B cell (primary cell): ENCODE measurements at regions not wholly inside any gene's neighbourhood (a gene's known extent, or its start where the extent isn't known, plus 50 kb on each side); places are given as distances from the start of the nearest gene placed in this dataset.

Experiments used
- ATAC-seq: fragments of 200-7000 bp; cut with Tn5 transposase; one replicate; pipeline ENCODE4 v1.10.0; 2021; ENCODE audit warnings: low read depth, mild to moderate bottlenecking, moderate number of reproducible peaks, moderate library complexity
- CTCF ChIA-PET: fragments of 350-600 bp; sonication (Branson Sonifier 250); formaldehyde crosslinking; loops from one replicate; lab custom pipeline; 2021; ENCODE audit warnings: antibody characterized with exemption, inconsistent platforms; lab: Charles Lee
- POLR2A ChIA-PET: fragments of 350-600 bp; sonication (Branson Sonifier 250); formaldehyde crosslinking; loops from one replicate; lab custom pipeline; 2021; ENCODE audit warnings: antibody characterized with exemption; lab: Charles Lee
- DNase-seq: peaks from one replicate; pipeline ENCODE4 v3.0.0; 2013
- H2AFZ ChIP-seq: 2 replicates; pipeline ENCODE4 v1.6.1; 2012; ENCODE audit warnings: mild to moderate bottlenecking, low read depth, low read length; ENCODE audit not compliant: insufficient read depth, poor library complexity, severe bottlenecking
- H3K27ac ChIP-seq, 2 donors: 1 replicate in 1 of 2; 2 replicates in 1 of 2; pipeline ENCODE4 v1.5.1; 2012 to 2013; ENCODE audit warnings: low read length in 2 of 2, mild to moderate bottlenecking in 2 of 2, moderate library complexity in 1 of 2
- H3K27me3 ChIP-seq, 4 experiments: fragments of 200-600 bp in 1 of 4; sonication (generic) in 1 of 4; replicated peaks in 1 of 4; 1 replicate in 2 of 4; 2 replicates in 2 of 4; pipeline versions ENCODE4 v1.6.1 to v1.7.0; 2013 to 2016; ENCODE audit warnings: low read length in 3 of 4, mild to moderate bottlenecking in 2 of 4, mixed read lengths in 1 of 4, moderate library complexity in 1 of 4; ENCODE audit not compliant: insufficient read depth in 4 of 4, control insufficient read depth in 3 of 4; ENCODE audit errors: control extremely low read depth in 1 of 4
- H3K36me3 ChIP-seq, 2 experiments: replicated peaks in 1 of 2; 1 replicate in 1 of 2; 2 replicates in 1 of 2; pipeline versions ENCODE4 v1.6.1 to v1.7.1; 2013; ENCODE audit warnings: low read length in 1 of 2; ENCODE audit not compliant: insufficient read depth in 2 of 2, control insufficient read depth in 1 of 2; ENCODE audit errors: control extremely low read depth in 1 of 2, extremely low read depth in 1 of 2
- H3K4me1 ChIP-seq, 2 donors: fragments of 200-600 bp in 1 of 2; sonication (generic) in 1 of 2; 1 replicate in 1 of 2; 2 replicates in 1 of 2; pipeline versions ENCODE4 v1.5.1 to v1.6.1; 2013 to 2017; ENCODE audit warnings: low read length in 2 of 2; ENCODE audit not compliant: control insufficient read depth in 2 of 2, insufficient read depth in 2 of 2
- H3K4me2 ChIP-seq: replicated peaks from 2 replicates; pipeline ENCODE3; 2012; ENCODE audit warnings: mild to moderate bottlenecking, low read depth, low read length; ENCODE audit not compliant: poor library complexity, severe bottlenecking
- H3K4me3 ChIP-seq, 5 experiments: fragments of 200-600 bp in 1 of 5; sonication (generic) in 1 of 5; 1 replicate in 3 of 5; 2 replicates in 2 of 5; pipeline versions ENCODE4 v1.5.1 to v1.7.0; 2011 to 2016; ENCODE audit warnings: low read length in 4 of 5, mild to moderate bottlenecking in 4 of 5, low read depth in 2 of 5, control low read depth in 1 of 5, moderate library complexity in 1 of 5; ENCODE audit not compliant: insufficient read depth in 1 of 5; ENCODE audit errors: control extremely low read depth in 1 of 5, extremely low read depth in 1 of 5
- H3K79me2 ChIP-seq: fragments of 200-600 bp; sonication (generic); one replicate; pipeline ENCODE4 v1.6.0; 2016; ENCODE audit warnings: low read length; ENCODE audit not compliant: control insufficient read depth, insufficient read depth
- H3K9ac ChIP-seq: fragments of 200-600 bp; sonication (generic); 2 replicates; pipeline ENCODE4 v1.6.1; 2017; ENCODE audit warnings: mild to moderate bottlenecking, low read length, moderate library complexity
- H3K9me3 ChIP-seq, 3 donors: one replicate each; pipeline versions ENCODE4 v1.6.1 to v1.7.1; 2013; ENCODE audit warnings: low read length in 2 of 3; ENCODE audit not compliant: control insufficient read depth in 2 of 3, insufficient read depth in 1 of 3; ENCODE audit errors: control extremely low read depth in 1 of 3
- H4K20me1 ChIP-seq: 2 replicates; pipeline ENCODE4 v1.6.0; 2012; ENCODE audit warnings: mild to moderate bottlenecking, low read length; ENCODE audit not compliant: insufficient read depth, control insufficient read depth, poor library complexity, severe bottlenecking
- H3K27ac Mint-ChIP-seq: one replicate; pipeline ENCODE4 v1.8.0; 2021; ENCODE audit warnings: mixed read lengths
- H3K27me3 Mint-ChIP-seq: one replicate; pipeline ENCODE4 v1.8.0; 2021; ENCODE audit warnings: mixed read lengths
- H3K4me1 Mint-ChIP-seq: one replicate; pipeline ENCODE4 v1.8.0; 2021; ENCODE audit warnings: mixed read lengths
- H3K4me3 Mint-ChIP-seq: one replicate; pipeline ENCODE4 v1.8.0; 2021; ENCODE audit warnings: mixed read lengths
- H3K9me3 Mint-ChIP-seq: one replicate; pipeline ENCODE4 v1.8.0; 2022; ENCODE audit warnings: mixed read lengths; ENCODE audit not compliant: insufficient read depth
- CTCF ChIP-seq: fragments of 200-600 bp; IDR thresholded peaks from one replicate; pipeline ENCODE4 v1.8.0; 2022; ENCODE audit warnings: antibody characterized with exemption, mild to moderate bottlenecking
- EZH2 ChIP-seq: IDR thresholded peaks from 2 replicates; pipeline ENCODE4 v1.6.1; 2012; ENCODE audit warnings: borderline replicate concordance, low read depth, mild to moderate bottlenecking, moderate library complexity, low read length; ENCODE audit not compliant: insufficient read depth, poor library complexity, severe bottlenecking
- WGBS: methylation state at CpG from one replicate; pipeline ENCODE4 v1.1.5; 2013; ENCODE audit warnings: missing lambda C conversion rate; ENCODE audit not compliant: insufficient coverage; 5-methylcytosine and 5-hydroxymethylcytosine counted together
- intact Hi-C: fragments of 100-400 bp; cut with micrococcal nuclease; formaldehyde crosslinking; loops from one replicate; pipeline ENCODE4 v1.10.0; 2022

- no peaks in the 10 kb centered on the region for H3K27me3 Mint-ChIP-seq
- Histone ChIP-seq H3K27me3 (no peaks in the 10 kb centered on the region), H4K20me1 (no peaks in the 10 kb centered on the region), H3K4me1 (no peaks in the 10 kb centered on the region), H2AFZ (no peak overlapping the region), H3K9ac (no peak overlapping the region), H3K9me3 (peaks cover 0 to 11% (median 4%) of the 10 kb centered on the region in 3 donors), H3K79me2 (no peaks in the 10 kb centered on the region), H3K4me2 (no peak overlapping the region), H3K4me3 (no peak overlapping the region), H3K27ac (no peak overlapping the region), H3K36me3 (no peaks in the 10 kb centered on the region)
- CTCF ChIA-PET, result no interaction called here
- ATAC-seq, result no peak
- intact Hi-C loops, result no loop called here
- peaks cover 5% of the 10 kb centered on the region for H3K9me3 Mint-ChIP-seq
- DNase-seq, result no peak
- no peak overlapping the region for H3K4me3 Mint-ChIP-seq
- TF ChIP-seq EZH2 (no peak), CTCF (no peak)
- POLR2A ChIA-PET, result no interaction called here
- no peaks in the 10 kb centered on the region for H3K4me1 Mint-ChIP-seq
- H3K27ac Mint-ChIP-seq, result no peak overlapping the region
- WGBS, result no CpG with 5 or more reads among the region's 3 CpGs
Measured at GRCh38 chr13:67474115-67474514, 244.0 kb upstream of the PCDH9 start.

GRCh38 chr13:67469623-67470022 lies 239.5 kb upstream of the PCDH9 start:
- H3K27me3 ChIP-seq, result no peaks in the 10 kb centered on the region
- no peak for TF ChIP-seq EZH2
- no peak for TF ChIP-seq CTCF
- POLR2A ChIA-PET, result no interaction called here

More at GRCh38 chr13:67469623-67470022, 239.5 kb upstream of the PCDH9 start:
- intact Hi-C loops, result no loop called here
- DNase-seq, result no peak
- no peak overlapping the region for H2AFZ ChIP-seq
- peaks cover 0 to 11% (median 4%) of the 10 kb centered on the region in 3 donors for H3K9me3 ChIP-seq
- WGBS, result no CpG with 5 or more reads among the region's 3 CpGs
- CTCF ChIA-PET, result no interaction called here
- no peaks in the 10 kb centered on the region for H3K36me3 ChIP-seq
- no peaks in the 10 kb centered on the region for H3K79me2 ChIP-seq
- H3K4me3 ChIP-seq, result no peak overlapping the region
- H3K4me1 Mint-ChIP-seq, result no peaks in the 10 kb centered on the region
- no peak overlapping the region for H3K4me3 Mint-ChIP-seq
- H3K4me1 ChIP-seq, result no peaks in the 10 kb centered on the region
- H3K4me2 ChIP-seq, result no peak overlapping the region
- no peak overlapping the region for H3K27ac ChIP-seq
- no peak overlapping the region for H3K9ac ChIP-seq
- no peak overlapping the region for H3K27ac Mint-ChIP-seq
- peaks cover 8% of the 10 kb centered on the region for H3K9me3 Mint-ChIP-seq
- H4K20me1 ChIP-seq, result no peaks in the 10 kb centered on the region
- no peaks in the 10 kb centered on the region for H3K27me3 Mint-ChIP-seq
- no peak for ATAC-seq
